Hematopoietic multipotent progenitor cell treated with erythropoietin and hydrocortisone succinate and interleukin-3 and kit ligand, for 15 days (in vitro differentiated cells): ENCODE measurements at regions not wholly inside any gene's neighbourhood (a gene's known extent, or its start where the extent isn't known, plus 50 kb on each side); places are given as distances from the start of the nearest gene placed in this dataset.
"Not testable (repeated sequence)": the region's sequence is repeated elsewhere in the genome, so short reads cannot be mapped to it uniquely, and the experiment has no call there.

ENCODE experiments used
- DNase-seq: peaks from one replicate; pipeline ENCODE4 v3.0.0-alpha.2; 2015; ENCODE audit warnings: low spot score

DNA sequence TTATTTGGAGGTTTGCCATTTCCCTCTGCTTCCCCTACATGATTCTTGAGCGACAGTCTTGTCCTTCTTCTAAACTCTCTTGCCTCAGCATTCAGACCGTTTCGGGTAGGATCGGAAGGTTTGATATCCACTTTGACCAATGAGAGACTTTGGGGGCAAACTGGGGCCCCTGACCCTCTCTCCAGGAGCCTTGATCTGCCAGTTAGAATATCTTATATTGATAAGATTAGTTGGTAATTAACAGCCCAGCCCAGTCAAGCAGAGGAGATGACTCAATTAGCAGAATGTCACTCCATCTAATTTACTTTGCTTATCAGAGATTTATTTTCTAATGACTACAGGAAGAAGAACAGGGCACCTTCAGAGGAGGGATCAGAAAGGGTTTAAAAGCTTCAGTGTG lies 532.8 kb downstream of the XYLT1 start:
- no peak for DNase-seq

DNA sequence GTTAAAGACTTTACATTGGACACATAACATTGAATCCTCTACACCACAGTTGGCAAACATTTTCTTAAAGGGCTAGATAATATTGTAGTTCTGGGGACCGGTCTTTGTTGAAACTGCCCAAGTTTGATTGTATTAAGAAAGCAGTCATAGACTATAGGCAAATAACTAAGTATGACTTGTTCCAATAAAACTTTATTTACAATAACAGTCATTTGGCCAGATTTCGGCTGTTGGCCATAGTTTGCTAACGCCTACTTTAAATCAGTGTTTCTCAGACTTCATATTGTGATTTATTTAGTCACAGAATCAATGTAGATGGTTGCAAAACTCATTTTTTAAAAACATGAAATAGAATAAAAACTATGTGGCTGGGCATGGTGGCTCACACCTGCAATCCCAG lies 531.8 kb downstream of the XYLT1 start:
- DNase-seq, result no peak

DNA sequence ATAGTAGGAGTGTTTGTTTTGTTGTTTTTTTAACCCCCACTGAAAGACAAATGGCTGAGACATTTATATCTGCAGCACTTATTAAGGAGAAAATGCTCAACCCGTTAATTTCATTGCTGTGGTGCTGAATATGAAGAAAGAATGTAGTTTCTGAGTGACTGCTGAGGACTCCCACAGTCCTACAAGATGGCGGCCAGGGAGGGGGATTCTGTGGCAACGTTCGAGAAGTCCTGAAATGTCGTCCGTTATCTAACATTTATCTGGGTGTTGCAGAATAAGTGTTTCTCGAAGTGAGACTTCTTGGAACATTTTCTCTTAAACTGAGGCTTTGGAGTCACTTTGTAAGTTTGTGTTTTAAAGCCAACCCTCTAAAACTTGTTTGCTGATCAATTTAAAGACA lies 530.4 kb downstream of the XYLT1 start:
- no peak for DNase-seq

DNA sequence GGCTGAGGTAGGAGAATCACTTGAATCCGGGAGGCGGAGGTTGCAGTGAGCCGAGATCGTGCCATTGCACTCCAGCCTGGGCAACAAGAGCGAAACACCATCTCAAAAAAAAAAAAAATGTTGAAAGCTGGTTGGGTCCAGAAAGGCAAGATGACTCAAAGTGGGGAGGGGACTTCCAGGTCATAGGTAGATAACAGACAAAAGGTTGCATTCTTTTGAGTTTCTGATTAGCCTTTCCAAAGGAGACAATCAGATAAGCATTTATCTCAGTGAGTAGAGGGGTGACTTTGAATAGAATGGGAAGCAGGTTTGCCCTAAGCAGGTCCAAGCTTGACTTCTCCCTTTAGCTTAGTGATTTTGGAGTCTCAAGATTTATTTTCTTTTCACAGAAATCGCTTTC lies 527.9 kb downstream of the XYLT1 start:
- not testable (repeated sequence) for DNase-seq

DNA sequence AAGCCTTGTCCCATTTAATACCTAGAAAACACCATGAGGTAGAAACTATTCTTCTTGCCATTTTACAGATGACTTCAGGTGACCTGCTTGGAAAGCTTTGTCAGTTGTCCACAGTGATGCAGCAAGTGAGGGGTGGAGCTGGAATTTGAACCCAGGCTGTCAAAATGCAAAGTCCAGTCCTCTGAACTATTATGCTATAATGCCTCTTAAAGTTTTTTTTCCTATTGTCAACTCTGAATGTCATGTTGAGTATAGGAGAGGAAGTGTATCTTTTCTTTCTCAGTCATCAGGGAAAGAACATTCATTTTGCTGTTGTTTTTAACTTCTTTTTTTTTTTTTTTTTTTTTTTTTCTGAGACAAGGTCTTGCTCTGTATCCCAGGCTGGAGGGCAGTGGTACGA lies 525.6 kb downstream of the XYLT1 start:
- DNase-seq, result no peak

DNA sequence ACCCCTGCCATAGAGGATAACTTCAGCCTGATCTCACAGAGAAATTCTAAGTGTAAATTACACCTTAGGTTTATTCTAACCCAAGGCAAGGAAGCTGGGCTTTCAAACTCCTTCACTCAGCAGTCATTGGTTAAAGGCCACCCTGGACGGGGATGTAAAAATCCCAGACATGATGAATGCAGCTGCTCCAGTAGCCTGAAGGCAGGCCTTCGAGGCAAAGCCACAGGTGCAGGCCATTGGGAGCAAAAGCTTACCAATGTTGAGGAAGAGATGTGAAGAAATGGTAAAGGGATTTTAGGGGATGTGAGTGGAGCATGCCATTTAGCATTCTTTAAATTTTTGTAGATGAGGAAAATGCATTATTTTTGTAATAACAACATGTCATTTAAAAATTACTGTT lies 514.4 kb downstream of the XYLT1 start:
- DNase-seq, result no peak

DNA sequence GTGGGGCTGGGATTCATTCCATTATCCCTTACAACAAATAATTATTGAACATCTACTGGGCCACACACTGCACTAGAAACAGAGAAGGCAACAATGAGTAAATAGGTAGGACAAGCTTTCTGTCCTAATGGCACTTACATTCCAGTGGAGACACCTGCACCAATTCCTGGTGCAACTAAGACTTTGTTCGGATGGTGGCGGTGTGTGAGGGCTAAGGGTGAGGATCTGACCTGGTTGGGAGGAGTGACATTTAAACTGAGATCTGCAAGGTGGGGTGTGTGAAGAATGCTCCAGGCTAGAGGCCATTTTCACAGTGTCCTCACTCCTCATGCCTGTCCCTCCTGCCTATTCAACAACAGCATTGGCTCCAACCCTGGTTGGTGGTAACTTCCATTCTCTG lies 510.0 kb downstream of the XYLT1 start:
- no peak for DNase-seq

DNA sequence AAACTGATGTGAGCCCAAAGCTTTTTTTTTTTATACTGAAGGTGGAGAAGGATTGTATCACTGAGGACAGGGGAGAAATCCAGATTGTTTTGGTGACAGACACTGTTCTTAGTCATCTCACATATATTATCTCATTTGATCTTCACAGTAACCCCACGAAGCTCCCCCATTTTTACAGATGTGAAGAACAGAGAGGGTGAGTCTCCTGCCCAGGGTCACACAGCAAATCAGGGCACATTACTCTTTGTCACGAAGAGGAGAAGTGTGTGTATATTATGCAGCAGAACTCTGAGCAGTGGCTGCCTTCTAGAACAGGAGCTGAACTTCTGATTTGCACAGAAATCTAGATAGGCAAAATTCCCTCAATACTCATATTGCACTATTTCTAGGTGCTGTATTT lies 504.3 kb downstream of the XYLT1 start:
- no peak for DNase-seq

DNA sequence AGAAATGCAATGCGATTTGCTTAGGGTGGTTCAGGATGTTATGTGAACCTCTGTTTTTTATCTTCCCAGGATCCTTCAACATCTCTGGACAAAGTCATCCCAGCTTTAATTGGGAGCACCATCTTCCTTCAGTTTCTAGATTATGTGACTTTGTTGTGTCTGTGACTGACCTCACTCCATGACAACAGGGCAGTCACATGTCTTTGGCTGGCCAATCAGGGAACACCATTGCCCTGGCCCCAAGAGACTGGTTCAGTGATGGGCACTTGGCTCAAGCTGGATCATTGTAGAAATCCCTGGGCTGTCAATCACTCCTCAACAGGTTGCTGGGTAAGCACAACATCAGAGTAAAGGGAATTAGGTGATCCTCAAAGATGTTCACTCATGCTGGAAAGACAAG lies 499.7 kb downstream of the XYLT1 start:
- DNase-seq, result no peak

DNA sequence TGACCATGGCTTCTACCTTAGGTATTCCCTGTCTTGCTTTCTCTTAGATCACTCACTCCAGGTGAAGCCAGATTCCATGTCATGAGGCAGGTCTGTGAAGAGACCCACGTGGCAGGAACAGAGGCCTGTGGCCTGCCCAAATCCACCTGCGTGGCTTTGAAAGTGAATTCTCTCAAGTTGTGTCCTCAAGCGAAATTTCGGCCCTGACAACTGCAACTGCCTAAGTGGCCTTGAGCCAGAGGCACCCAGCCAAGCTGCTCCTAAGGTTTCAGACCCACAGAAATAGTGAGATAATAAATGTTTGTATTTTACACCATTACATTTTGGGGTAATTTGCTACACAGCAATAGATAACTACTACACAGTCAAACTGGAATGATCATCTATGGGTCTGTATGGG lies 497.9 kb downstream of the XYLT1 start:
- DNase-seq, result no peak

DNA sequence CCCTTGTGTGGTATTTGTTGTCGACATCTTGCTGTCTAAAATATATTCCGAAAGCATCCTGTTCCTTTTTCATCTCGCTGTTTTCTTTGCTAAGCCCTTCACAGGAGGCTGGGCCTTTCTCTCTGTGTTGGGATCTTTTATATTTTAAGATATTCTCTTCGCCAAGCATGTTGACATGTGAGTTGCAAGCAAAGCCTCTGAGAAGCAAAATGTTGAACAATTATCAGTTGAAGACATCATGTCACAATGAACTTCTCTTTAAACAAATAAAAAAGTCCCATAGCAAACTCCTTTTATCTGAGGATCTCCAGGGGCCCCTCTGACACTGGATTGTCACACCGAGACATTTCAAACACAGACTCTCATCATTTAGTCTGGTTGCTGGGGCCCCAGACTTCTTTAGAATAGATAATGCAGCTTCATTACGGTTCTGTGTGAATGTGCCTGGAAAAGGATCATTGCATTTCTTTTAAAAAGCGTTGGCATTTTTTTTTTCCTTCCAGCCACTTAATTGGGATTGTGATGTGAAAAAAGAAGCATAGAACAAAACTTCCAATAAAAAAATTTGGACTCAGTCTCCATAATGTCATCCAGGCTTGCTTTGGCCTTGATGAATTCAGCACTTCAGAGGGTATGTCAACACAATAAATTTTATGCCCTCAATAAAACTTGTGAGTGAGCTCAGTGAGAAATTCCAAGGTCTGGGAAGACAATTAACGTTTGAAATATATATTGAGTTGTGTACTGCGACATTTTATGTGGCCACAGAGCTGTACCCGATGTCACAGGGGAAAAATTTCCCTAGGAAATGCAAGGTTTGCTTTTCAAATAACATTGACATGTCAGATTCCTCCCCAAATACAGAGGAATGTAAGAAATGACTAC lies 496.8 kb downstream of the XYLT1 start:
- DNase-seq, result no peak

DNA sequence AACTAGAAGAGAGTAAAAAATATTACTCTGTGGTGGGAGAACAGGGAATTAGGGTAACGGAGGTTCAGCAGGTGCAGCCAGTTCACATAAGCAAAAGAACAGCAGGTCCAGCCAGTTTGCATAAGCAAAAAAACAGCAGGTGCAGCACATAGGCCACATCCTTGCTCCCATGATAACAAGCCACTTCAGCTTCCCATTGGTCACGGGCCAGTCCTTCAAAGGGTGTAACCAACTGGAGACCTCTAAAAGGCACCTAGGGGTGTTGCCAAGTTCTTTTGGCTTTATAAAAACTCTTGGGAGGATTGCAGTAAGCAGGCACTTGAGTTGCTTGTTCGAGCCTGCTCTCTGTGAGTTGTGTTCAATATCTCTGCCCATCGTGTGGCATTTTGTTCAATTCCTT lies 488.1 kb downstream of the XYLT1 start:
- no peak for DNase-seq

DNA sequence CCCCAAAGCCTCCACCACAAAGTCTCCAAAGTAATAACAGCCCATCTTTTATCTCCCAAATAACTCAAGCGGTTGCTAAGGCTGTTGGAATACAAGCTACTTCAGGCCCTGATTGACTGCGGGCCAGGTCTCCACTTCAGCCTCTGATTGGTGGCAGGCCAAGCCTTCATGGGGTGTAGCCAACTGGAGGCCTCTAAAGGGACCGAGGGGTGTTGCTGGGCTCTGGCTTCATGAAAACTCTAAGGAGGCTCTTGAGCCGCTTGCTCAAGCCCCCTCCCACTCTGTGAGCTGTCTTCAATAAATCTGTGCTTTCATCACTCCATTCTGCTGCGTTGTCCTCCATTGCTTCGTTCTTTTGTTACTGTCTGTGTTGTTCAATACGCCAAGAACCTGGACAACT lies 487.2 kb downstream of the XYLT1 start:
- DNase-seq, result no peak

DNA sequence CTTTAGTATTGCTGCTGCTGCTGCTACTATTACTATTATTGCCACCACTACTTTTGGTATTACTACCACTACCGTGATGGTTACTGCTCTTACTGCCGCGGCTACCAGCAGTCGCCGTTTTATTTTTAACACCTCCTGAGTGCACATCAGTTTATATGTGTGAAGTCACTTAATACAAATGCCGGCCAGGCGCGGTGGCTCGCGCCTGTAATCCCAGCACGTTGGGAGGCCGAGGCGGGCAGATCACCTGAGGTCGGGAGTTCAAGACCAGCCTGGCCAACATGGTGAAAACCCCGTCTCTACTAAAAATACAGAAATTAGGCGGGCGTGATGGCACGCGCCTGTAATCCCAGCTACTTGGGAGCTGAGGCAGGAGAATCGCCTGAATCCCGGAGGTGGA lies 486.7 kb downstream of the XYLT1 start:
- not testable (repeated sequence) for DNase-seq

DNA sequence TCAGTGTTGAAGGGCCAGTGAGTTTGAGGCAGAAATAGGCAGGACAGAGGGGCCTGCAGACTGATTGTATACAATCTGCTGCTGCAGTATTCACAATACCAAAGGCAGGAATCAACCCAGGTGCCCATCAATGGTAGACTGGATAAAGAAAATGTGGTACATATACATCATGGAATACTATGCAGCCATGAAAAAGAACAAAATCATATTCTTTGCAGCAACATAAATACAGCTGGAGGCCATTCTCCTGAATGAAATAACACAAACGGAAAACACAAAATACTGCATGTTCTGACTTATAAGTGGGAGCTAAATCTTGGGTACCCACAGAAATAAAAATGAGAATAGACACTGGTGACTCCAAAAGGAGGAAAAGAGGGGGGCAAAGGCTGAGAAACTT lies 485.1 kb downstream of the XYLT1 start:
- DNase-seq, result no peak

DNA sequence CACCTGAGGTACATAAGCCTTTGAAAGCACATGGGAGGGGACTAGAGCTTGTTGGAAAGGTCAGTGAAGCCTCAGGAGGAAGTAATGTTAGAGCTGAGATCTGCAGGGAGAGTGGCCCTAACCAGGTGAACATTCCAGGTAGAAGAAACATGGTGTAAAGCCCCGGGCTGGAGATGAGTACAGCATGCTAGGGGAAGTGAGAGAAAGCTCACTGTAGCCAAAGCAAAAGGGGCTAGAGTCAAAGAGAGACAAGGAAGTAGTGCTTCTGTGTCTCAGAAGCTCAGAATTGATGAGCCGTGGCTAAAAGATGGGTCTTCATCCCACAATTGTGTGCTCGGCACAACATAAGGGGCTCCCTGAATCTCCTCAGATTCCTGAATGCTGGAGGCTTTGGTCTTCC lies 481.8 kb downstream of the XYLT1 start:
- no peak for DNase-seq

DNA sequence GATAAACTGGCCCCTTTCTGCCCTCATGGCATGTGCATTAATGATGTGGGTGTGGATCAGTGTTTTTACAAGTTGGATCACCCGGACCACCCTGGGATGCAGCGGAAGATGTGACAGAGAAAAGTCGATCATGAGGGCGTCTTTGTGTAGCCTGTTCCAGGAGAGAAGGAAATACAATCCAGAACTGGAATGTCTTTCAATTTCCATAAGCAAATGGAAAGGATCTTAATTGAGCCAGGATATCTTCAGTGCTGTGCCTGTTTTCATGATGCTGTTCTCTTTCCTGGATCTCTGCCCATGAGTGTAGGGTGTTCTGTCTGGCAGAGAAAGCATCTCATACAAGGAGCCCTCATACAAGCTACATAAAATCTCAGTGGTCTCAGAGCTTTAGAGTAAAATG lies 481.4 kb downstream of the XYLT1 start:
- DNase-seq, result no peak

DNA sequence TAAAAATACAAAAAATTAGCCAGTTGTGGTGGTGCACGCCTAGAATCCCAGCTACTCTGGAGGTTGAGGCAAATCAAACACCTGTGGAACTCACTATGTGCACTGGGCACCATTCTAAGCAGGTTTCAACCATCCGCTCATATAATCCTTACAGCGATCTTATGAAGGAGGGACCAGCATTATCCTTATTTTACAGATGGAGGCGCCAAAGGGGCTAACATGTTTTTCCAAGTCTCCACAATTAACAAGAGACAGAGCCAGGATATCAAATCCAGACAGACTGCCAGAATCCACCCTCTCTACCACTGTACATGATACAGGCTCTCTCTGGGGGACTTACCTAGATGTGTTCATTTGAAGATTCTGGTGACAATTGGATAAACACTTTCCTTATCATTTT lies 479.0 kb downstream of the XYLT1 start:
- no peak for DNase-seq

DNA sequence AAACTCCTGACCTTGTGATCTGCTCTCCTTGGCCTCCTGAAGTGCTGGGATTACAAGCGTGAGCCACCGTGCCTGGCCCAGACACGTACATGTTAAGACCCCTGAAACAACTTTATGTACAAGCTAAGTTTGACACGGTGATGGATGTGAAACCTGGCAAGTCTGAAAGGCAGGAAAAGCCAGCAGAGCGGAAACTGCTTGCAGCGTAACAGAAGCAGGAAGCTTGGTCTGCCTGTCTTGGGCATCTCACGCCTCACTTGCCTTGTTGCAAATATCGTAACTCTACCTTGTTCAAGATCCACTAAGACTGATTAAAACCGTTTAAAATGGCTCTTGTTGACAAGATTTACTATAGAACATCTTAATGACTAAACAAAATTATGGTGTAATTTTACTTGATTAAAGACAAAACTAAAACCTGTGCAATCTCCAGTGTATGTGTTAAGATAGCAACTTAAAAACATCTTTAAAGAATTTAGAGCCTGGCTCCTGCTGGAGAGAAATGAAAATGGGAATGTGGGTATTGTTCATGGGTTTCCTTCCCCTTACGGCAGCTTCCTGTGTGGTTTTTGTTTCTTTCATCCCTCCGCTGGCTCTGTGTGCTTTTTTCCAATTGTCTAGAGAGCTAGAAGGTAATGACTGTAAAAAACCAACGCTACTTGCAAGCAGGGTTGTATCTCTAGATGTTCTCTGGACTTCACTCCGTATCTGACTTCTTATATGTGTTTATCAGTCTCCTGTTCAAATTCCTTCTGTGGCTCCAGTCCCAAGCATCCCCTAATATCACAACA lies 477.6 kb downstream of the XYLT1 start:
- DNase-seq, result no peak

DNA sequence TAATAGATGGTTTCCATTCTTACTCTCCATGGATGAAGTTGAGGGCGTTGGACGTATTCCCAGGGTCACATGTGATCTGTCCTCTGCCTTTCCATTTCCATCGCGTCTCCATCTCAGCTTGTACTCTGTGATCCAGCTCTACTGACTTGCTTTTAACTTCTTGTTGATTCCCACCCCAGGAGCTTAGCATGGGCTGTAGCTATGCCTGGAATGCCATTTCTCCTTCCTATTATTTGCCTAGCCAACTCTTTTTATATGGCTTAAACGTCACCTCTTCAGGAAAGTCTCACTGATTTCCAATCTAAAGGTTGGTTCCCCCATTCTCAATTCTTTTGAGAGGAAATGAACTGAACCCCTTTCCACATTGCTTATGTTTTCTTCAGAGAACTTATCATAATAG lies 475.9 kb downstream of the XYLT1 start:
- DNase-seq, result no peak

DNA sequence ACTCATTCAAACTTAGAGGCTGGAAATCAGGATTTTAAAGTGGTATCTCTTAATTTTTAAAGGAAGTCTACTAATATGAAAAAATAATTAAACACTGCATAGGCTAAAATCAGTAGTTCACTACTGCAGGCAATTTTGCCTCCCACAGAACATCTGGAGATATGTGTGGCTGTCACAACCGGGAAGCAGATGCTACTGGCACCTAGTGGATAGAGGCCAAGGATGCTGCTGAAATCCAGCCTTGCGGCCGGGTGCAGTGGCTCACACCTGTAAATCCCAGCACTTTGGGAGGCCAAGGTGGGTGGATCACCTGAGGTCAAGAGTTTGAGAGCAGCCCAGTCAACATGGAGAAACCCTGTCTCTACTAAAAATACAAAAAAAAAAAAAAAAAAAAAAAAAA lies 473.9 kb downstream of the XYLT1 start:
- DNase-seq, result no peak

DNA sequence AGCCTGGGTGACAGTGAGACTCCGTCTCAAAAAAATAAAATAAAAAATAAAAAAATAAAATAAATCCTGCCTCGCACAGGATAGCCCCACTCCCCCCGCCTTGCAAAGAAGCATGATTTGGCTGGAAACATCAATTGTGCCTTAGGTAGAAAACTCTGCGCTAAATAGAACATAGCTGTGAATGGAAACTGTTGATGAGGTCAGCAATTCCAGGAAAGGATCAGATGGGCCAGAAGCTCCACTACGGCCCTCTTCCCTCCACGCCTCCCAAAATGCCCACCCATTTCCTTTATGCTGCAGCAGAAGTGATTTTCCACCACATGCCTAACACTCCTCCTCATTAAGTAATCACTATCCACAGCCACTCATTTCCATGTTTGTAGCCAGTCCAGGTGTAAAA lies 473.4 kb downstream of the XYLT1 start:
- no peak for DNase-seq

DNA sequence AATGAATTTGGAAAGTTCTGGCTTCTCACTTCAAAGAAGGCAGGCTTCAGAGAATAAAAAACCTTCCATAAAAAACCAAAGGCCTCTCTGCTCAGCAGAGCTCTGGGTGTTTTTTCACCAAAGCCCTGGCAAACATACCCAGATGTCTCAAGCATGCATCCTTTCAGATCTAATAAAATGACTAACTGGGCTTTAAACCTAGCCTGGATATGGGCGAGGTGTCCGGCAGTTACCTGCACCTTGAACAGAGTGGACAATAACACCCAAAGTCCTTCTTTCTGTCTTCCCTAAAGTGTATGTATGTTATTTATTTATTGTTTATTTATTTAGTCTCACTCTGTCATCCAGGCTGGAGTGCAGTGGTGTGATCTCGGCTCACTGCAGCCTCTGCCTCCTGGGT lies 469.3 kb downstream of the XYLT1 start:
- DNase-seq, result no peak

DNA sequence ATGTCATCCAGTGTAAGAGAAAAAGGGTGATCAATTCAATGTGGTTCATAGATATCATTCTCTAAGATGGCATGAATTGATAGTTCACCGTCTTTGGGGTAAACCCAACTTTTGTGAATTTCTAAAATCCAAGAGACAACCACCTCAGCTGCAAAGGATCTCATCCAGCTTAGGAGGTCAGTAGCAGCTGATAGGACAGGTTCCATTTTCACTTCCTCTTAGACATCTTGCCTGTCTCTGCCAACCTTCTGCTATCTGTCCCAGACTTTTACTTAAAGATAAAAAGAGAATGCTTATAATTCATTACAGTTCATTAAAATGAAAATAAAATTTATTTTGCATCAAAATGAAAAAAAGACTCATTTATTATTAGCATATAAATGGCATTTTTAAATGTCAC lies 468.2 kb downstream of the XYLT1 start:
- no peak for DNase-seq
